Muscle of leg (tissue), 3 donors: ENCODE measurements at regions not wholly inside any gene's neighbourhood (a gene's known extent, or its start where the extent isn't known, plus 50 kb on each side); places are given as distances from the start of the nearest gene placed in this dataset.

Source experiments
- DNase-seq: peaks from one replicate; pipeline ENCODE4 v3.0.0; 2013
- H3K27ac ChIP-seq: one replicate; pipeline ENCODE4 v1.5.1; 2013; ENCODE audit warnings: mild to moderate bottlenecking, low read length, control low read depth
- H3K27me3 ChIP-seq: one replicate; pipeline ENCODE4 v1.6.1; 2013; ENCODE audit warnings: low read length; ENCODE audit not compliant: control insufficient read depth, insufficient read depth
- H3K36me3 ChIP-seq: one replicate; pipeline ENCODE4 v1.6.1; 2013; ENCODE audit warnings: low read length; ENCODE audit not compliant: control insufficient read depth, insufficient read depth
- H3K4me1 ChIP-seq: one replicate; pipeline ENCODE4 v1.6.1; 2013; ENCODE audit warnings: low read length; ENCODE audit not compliant: control insufficient read depth, insufficient read depth
- H3K4me3 ChIP-seq: one replicate; pipeline ENCODE4 v1.5.1; 2013; ENCODE audit warnings: low read length, control low read depth
- H3K9me3 ChIP-seq: replicated peaks from 2 replicates; pipeline ENCODE4 v1.6.1; 2013; ENCODE audit warnings: low read depth, low read length; ENCODE audit not compliant: control insufficient read depth
- WGBS: methylation state at CpG from one replicate; pipeline ENCODE4 v1.1.5; 2013; ENCODE audit warnings: missing lambda C conversion rate; ENCODE audit not compliant: insufficient coverage; 5-methylcytosine and 5-hydroxymethylcytosine counted together

GRCh38 chr2:30355306-30355705 is 91.7 kb upstream of the LCLAT1 start:
- H3K4me1 ChIP-seq: peaks cover 11% of the 10 kb centered on the region
- H3K27ac ChIP-seq: no peak overlapping the region
- WGBS: no CpG with 5 or more reads among the region's 3 CpGs
- H3K9me3 ChIP-seq: no peaks in the 10 kb centered on the region
- no peaks in the 10 kb centered on the region for H3K36me3 ChIP-seq
- no peaks in the 10 kb centered on the region for H3K27me3 ChIP-seq
- DNase-seq: no peak
- H3K4me3 ChIP-seq: no peak overlapping the region

- H3K27me3 ChIP-seq: no peaks in the 10 kb centered on the region
- H3K36me3 ChIP-seq: no peaks in the 10 kb centered on the region
- no peak overlapping the region for H3K27ac ChIP-seq
- 100% methylated on average over 1 of the region's 6 CpGs for WGBS
- H3K9me3 ChIP-seq: no peaks in the 10 kb centered on the region
- DNase-seq: no peak
- peaks cover 10% of the 10 kb centered on the region for H3K4me1 ChIP-seq
- no peak overlapping the region for H3K4me3 ChIP-seq
Observed at GRCh38 chr2:30356071-30356470, 91.0 kb upstream of the LCLAT1 start.

- DNase-seq: no peak
- Histone ChIP-seq H3K9me3 (no peaks in the 10 kb centered on the region), H3K4me1 (peaks cover 10% of the 10 kb centered on the region), H3K36me3 (no peaks in the 10 kb centered on the region), H3K27me3 (no peaks in the 10 kb centered on the region), H3K4me3 (no peak overlapping the region), H3K27ac (no peak overlapping the region)
- WGBS: 57% methylated on average over 6 of the region's 6 CpGs
Observed at GRCh38 chr2:30356776-30357175, 90.3 kb upstream of the LCLAT1 start.

GRCh38 chr2:30358351-30358750 is 88.7 kb upstream of the LCLAT1 start:
- H3K27me3 ChIP-seq: no peaks in the 10 kb centered on the region
- H3K36me3 ChIP-seq: no peaks in the 10 kb centered on the region
- no peaks in the 10 kb centered on the region for H3K9me3 ChIP-seq
- no peak overlapping the region for H3K27ac ChIP-seq
- no peak for DNase-seq
- WGBS: 86% methylated on average over 4 of the region's 5 CpGs
- H3K4me1 ChIP-seq: peaks cover 11% of the 10 kb centered on the region
- H3K4me3 ChIP-seq: no peak overlapping the region

- 74% methylated on average over 5 of the region's 6 CpGs for WGBS
- DNase-seq: no peak
- no peaks in the 10 kb centered on the region for H3K27me3 ChIP-seq
- H3K27ac ChIP-seq: no peak overlapping the region
- H3K4me1 ChIP-seq: peaks cover 11% of the 10 kb centered on the region
- H3K9me3 ChIP-seq: no peaks in the 10 kb centered on the region
- no peaks in the 10 kb centered on the region for H3K36me3 ChIP-seq
- no peak overlapping the region for H3K4me3 ChIP-seq
Observed at GRCh38 chr2:30358842-30359241, 88.2 kb upstream of the LCLAT1 start.

DNA sequence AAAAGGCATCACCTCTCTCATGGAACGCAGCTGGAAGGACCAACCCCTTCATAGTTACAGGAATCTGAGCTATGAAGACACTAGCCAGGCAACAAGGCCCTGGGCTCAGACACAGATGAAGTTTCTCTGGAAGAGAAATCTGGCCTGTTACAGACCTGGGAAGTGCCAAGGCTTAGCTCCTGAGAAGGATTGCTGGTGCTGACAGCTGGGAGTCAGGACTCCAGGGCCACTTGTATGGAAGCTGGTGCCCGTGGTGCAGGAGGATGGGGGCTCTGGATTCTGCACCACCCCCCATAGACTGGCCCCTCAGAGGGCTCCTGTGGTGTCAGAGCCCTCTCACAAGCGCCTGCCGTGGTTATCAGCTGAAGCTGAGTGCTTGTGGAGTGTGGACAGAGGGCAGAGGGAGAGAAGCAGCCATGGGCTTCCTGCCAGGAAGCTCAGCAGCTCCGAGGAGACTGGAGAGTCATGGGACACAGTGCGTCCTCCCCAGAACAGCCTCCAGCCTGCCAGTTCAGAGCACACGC is 87.3 kb upstream of the LCLAT1 start:
- H3K9me3 ChIP-seq: no peaks in the 10 kb centered on the region
- H3K4me1 ChIP-seq: peaks cover 11% of the 10 kb centered on the region
- H3K27ac ChIP-seq: no peak overlapping the region
- no peak overlapping the region for H3K4me3 ChIP-seq
- no peaks in the 10 kb centered on the region for H3K27me3 ChIP-seq
- H3K36me3 ChIP-seq: no peaks in the 10 kb centered on the region
- peak; percentile 52 for DNase-seq
- WGBS: 25% methylated on average over 1 of the region's 7 CpGs

DNA sequence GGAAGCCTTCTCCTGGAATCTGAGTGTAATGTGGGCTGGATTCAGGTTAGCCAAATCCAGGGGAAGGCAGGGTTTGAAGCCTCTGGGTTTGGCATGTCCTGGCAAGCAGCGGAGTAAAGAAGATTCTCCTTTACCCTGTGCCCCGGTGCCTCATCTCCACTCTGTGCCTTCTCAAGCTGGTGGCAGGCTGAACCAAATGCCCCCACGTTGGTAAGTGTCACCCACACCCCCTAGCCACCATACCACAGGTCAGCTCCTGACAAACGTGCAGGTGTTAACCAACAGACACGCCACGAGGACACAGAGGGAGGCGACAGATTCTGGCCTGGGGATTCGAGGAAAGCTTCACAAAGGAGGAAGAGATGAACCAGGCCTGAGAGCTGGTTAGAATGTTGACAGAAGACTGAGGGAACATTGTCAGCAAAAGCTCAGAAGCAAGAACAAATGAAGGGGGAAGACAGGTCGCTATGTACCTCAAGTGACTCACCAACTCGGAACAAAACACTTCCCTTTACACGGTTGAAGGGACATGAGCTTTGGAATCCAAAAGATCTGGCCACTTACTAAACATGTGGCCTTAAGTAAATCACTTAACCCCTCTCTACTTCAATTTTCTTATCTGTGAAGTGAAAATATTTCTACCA is 85.2 kb upstream of the LCLAT1 start:
- Histone ChIP-seq H3K27ac (no peak overlapping the region), H3K4me3 (no peak overlapping the region), H3K9me3 (no peaks in the 10 kb centered on the region), H3K4me1 (peaks cover 18% of the 10 kb centered on the region), H3K36me3 (no peaks in the 10 kb centered on the region), H3K27me3 (no peaks in the 10 kb centered on the region)
- no peak for DNase-seq
- 84% methylated on average over 5 of the region's 11 CpGs for WGBS

GRCh38 chr2:30362468-30363081 is 84.5 kb upstream of the LCLAT1 start:
- no peaks in the 10 kb centered on the region for H3K9me3 ChIP-seq
- peaks cover 18% of the 10 kb centered on the region for H3K4me1 ChIP-seq
- no peaks in the 10 kb centered on the region for H3K27me3 ChIP-seq
- DNase-seq: peak; percentile 58
- no peaks in the 10 kb centered on the region for H3K36me3 ChIP-seq
- no peak overlapping the region for H3K27ac ChIP-seq
- H3K4me3 ChIP-seq: no peak overlapping the region
- WGBS: 25% methylated on average over 3 of the region's 4 CpGs

DNA sequence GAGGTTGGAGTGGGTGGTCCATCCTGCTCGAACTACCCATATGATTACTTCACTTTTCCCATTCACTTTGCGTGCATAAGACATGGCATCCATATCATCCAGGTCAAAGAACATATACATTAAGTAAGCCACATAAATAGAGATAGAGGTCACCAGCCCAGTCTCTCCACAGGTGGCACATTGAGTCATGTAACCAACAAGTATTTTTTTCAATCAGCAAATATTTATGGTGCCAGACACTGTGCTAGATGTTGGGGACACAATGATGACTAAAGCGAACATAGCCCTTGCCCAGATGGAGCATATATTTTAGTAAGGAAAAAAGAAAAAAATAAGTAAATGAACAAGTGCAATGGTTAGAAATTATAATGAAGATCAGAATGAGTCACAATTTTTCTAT is 83.6 kb upstream of the LCLAT1 start:
- Histone ChIP-seq H3K27ac (no peak overlapping the region), H3K4me3 (no peak overlapping the region), H3K27me3 (no peaks in the 10 kb centered on the region), H3K36me3 (no peaks in the 10 kb centered on the region), H3K4me1 (peaks cover 18% of the 10 kb centered on the region), H3K9me3 (no peaks in the 10 kb centered on the region)
- no peak for DNase-seq
- 100% methylated on average over 1 of the region's 3 CpGs for WGBS

- H3K9me3 ChIP-seq: no peaks in the 10 kb centered on the region
- no peak overlapping the region for H3K27ac ChIP-seq
- no peak overlapping the region for H3K4me3 ChIP-seq
- H3K27me3 ChIP-seq: no peaks in the 10 kb centered on the region
- H3K4me1 ChIP-seq: peaks cover 12% of the 10 kb centered on the region
- no peaks in the 10 kb centered on the region for H3K36me3 ChIP-seq
- 75% methylated on average over 2 of the region's 10 CpGs for WGBS
- no peak for DNase-seq
Observed at GRCh38 chr2:30365201-30365600, 81.8 kb upstream of the LCLAT1 start.
